B cell (primary cell): ENCODE measurements at regions not wholly inside any gene's neighbourhood (a gene's known extent, or its start where the extent isn't known, plus 50 kb on each side); places are given as distances from the start of the nearest gene placed in this dataset.

ENCODE experiments used
- ATAC-seq: fragments of 200-7000 bp; cut with Tn5 transposase; one replicate; pipeline ENCODE4 v1.10.0; 2021; ENCODE audit warnings: low read depth, mild to moderate bottlenecking, moderate number of reproducible peaks, moderate library complexity
- CTCF ChIA-PET: fragments of 350-600 bp; sonication (Branson Sonifier 250); formaldehyde crosslinking; loops from one replicate; lab custom pipeline; 2021; ENCODE audit warnings: antibody characterized with exemption, inconsistent platforms; lab: Charles Lee
- POLR2A ChIA-PET: fragments of 350-600 bp; sonication (Branson Sonifier 250); formaldehyde crosslinking; loops from one replicate; lab custom pipeline; 2021; ENCODE audit warnings: antibody characterized with exemption; lab: Charles Lee
- DNase-seq: peaks from one replicate; pipeline ENCODE4 v3.0.0; 2013
- H2AFZ ChIP-seq: 2 replicates; pipeline ENCODE4 v1.6.1; 2012; ENCODE audit warnings: mild to moderate bottlenecking, low read depth, low read length; ENCODE audit not compliant: insufficient read depth, poor library complexity, severe bottlenecking
- H3K27ac ChIP-seq, 2 donors: 1 replicate in 1 of 2; 2 replicates in 1 of 2; pipeline ENCODE4 v1.5.1; 2012 to 2013; ENCODE audit warnings: low read length in 2 of 2, mild to moderate bottlenecking in 2 of 2, moderate library complexity in 1 of 2
- H3K27me3 ChIP-seq, 4 experiments: fragments of 200-600 bp in 1 of 4; sonication (generic) in 1 of 4; replicated peaks in 1 of 4; 1 replicate in 2 of 4; 2 replicates in 2 of 4; pipeline versions ENCODE4 v1.6.1 to v1.7.0; 2013 to 2016; ENCODE audit warnings: low read length in 3 of 4, mild to moderate bottlenecking in 2 of 4, mixed read lengths in 1 of 4, moderate library complexity in 1 of 4; ENCODE audit not compliant: insufficient read depth in 4 of 4, control insufficient read depth in 3 of 4; ENCODE audit errors: control extremely low read depth in 1 of 4
- H3K36me3 ChIP-seq, 2 experiments: replicated peaks in 1 of 2; 1 replicate in 1 of 2; 2 replicates in 1 of 2; pipeline versions ENCODE4 v1.6.1 to v1.7.1; 2013; ENCODE audit warnings: low read length in 1 of 2; ENCODE audit not compliant: insufficient read depth in 2 of 2, control insufficient read depth in 1 of 2; ENCODE audit errors: control extremely low read depth in 1 of 2, extremely low read depth in 1 of 2
- H3K4me1 ChIP-seq, 2 donors: fragments of 200-600 bp in 1 of 2; sonication (generic) in 1 of 2; 1 replicate in 1 of 2; 2 replicates in 1 of 2; pipeline versions ENCODE4 v1.5.1 to v1.6.1; 2013 to 2017; ENCODE audit warnings: low read length in 2 of 2; ENCODE audit not compliant: control insufficient read depth in 2 of 2, insufficient read depth in 2 of 2
- H3K4me2 ChIP-seq: replicated peaks from 2 replicates; pipeline ENCODE3; 2012; ENCODE audit warnings: mild to moderate bottlenecking, low read depth, low read length; ENCODE audit not compliant: poor library complexity, severe bottlenecking
- H3K4me3 ChIP-seq, 5 experiments: fragments of 200-600 bp in 1 of 5; sonication (generic) in 1 of 5; 1 replicate in 3 of 5; 2 replicates in 2 of 5; pipeline versions ENCODE4 v1.5.1 to v1.7.0; 2011 to 2016; ENCODE audit warnings: low read length in 4 of 5, mild to moderate bottlenecking in 4 of 5, low read depth in 2 of 5, control low read depth in 1 of 5, moderate library complexity in 1 of 5; ENCODE audit not compliant: insufficient read depth in 1 of 5; ENCODE audit errors: control extremely low read depth in 1 of 5, extremely low read depth in 1 of 5
- H3K79me2 ChIP-seq: fragments of 200-600 bp; sonication (generic); one replicate; pipeline ENCODE4 v1.6.0; 2016; ENCODE audit warnings: low read length; ENCODE audit not compliant: control insufficient read depth, insufficient read depth
- H3K9ac ChIP-seq: fragments of 200-600 bp; sonication (generic); 2 replicates; pipeline ENCODE4 v1.6.1; 2017; ENCODE audit warnings: mild to moderate bottlenecking, low read length, moderate library complexity
- H3K9me3 ChIP-seq, 3 donors: one replicate each; pipeline versions ENCODE4 v1.6.1 to v1.7.1; 2013; ENCODE audit warnings: low read length in 2 of 3; ENCODE audit not compliant: control insufficient read depth in 2 of 3, insufficient read depth in 1 of 3; ENCODE audit errors: control extremely low read depth in 1 of 3
- H4K20me1 ChIP-seq: 2 replicates; pipeline ENCODE4 v1.6.0; 2012; ENCODE audit warnings: mild to moderate bottlenecking, low read length; ENCODE audit not compliant: insufficient read depth, control insufficient read depth, poor library complexity, severe bottlenecking
- H3K27ac Mint-ChIP-seq: one replicate; pipeline ENCODE4 v1.8.0; 2021; ENCODE audit warnings: mixed read lengths
- H3K27me3 Mint-ChIP-seq: one replicate; pipeline ENCODE4 v1.8.0; 2021; ENCODE audit warnings: mixed read lengths
- H3K4me1 Mint-ChIP-seq: one replicate; pipeline ENCODE4 v1.8.0; 2021; ENCODE audit warnings: mixed read lengths
- H3K4me3 Mint-ChIP-seq: one replicate; pipeline ENCODE4 v1.8.0; 2021; ENCODE audit warnings: mixed read lengths
- H3K9me3 Mint-ChIP-seq: one replicate; pipeline ENCODE4 v1.8.0; 2022; ENCODE audit warnings: mixed read lengths; ENCODE audit not compliant: insufficient read depth
- CTCF ChIP-seq: fragments of 200-600 bp; IDR thresholded peaks from one replicate; pipeline ENCODE4 v1.8.0; 2022; ENCODE audit warnings: antibody characterized with exemption, mild to moderate bottlenecking
- EZH2 ChIP-seq: IDR thresholded peaks from 2 replicates; pipeline ENCODE4 v1.6.1; 2012; ENCODE audit warnings: borderline replicate concordance, low read depth, mild to moderate bottlenecking, moderate library complexity, low read length; ENCODE audit not compliant: insufficient read depth, poor library complexity, severe bottlenecking
- WGBS: methylation state at CpG from one replicate; pipeline ENCODE4 v1.1.5; 2013; ENCODE audit warnings: missing lambda C conversion rate; ENCODE audit not compliant: insufficient coverage; 5-methylcytosine and 5-hydroxymethylcytosine counted together
- intact Hi-C: fragments of 100-400 bp; cut with micrococcal nuclease; formaldehyde crosslinking; loops from one replicate; pipeline ENCODE4 v1.10.0; 2022

- Histone ChIP-seq H3K4me2 (no peak overlapping the region), H3K9me3 (no peaks in the 10 kb centered on the region)
These were observed 212.1 kb downstream of the GPR37 start for GRCh38 chr7:124553502-124553901.

GRCh38 chr7:124552217-124552616 lies 213.4 kb downstream of the GPR37 start:
- CTCF ChIA-PET, result no interaction called here
- WGBS, result 80% methylated on average over 1 of the region's 2 CpGs
- no peak for ATAC-seq

More at GRCh38 chr7:124553502-124553901, 212.1 kb downstream of the GPR37 start:
- no peak overlapping the region for H3K4me3 Mint-ChIP-seq
- Histone ChIP-seq H3K36me3 (no peaks in the 10 kb centered on the region), H3K79me2 (no peaks in the 10 kb centered on the region), H4K20me1 (no peaks in the 10 kb centered on the region), H3K9ac (no peak overlapping the region), H2AFZ (no peak overlapping the region), H3K27me3 (no peaks in the 10 kb centered on the region), H3K27ac (no peak overlapping the region), H3K4me1 (no peaks in the 10 kb centered on the region), H3K4me3 (no peak overlapping the region)
- no CpG with 5 or more reads among the region's 4 CpGs for WGBS
- no peaks in the 10 kb centered on the region for H3K9me3 Mint-ChIP-seq
- TF ChIP-seq EZH2, result no peak
- TF ChIP-seq CTCF, result no peak
- no peak overlapping the region for H3K27ac Mint-ChIP-seq
- DNase-seq (no peak), ATAC-seq (no peak)
- H3K27me3 Mint-ChIP-seq, result no peaks in the 10 kb centered on the region
- H3K4me1 Mint-ChIP-seq, result no peaks in the 10 kb centered on the region
- POLR2A ChIA-PET, result no interaction called here
- intact Hi-C loops, result no loop called here
- CTCF ChIA-PET, result no interaction called here

More at GRCh38 chr7:124552217-124552616, 213.4 kb downstream of the GPR37 start:
- no peak for DNase-seq
- no peak for TF ChIP-seq EZH2
- TF ChIP-seq CTCF, result no peak
- Mint-ChIP-seq H3K4me3 (no peak overlapping the region), H3K27ac (no peak overlapping the region), H3K9me3 (no peaks in the 10 kb centered on the region), H3K27me3 (no peaks in the 10 kb centered on the region), H3K4me1 (no peaks in the 10 kb centered on the region)
- Histone ChIP-seq H3K9ac (no peak overlapping the region), H3K27ac (no peak overlapping the region), H3K4me3 (no peak overlapping the region), H3K4me2 (no peak overlapping the region), H3K4me1 (no peaks in the 10 kb centered on the region), H3K27me3 (no peaks in the 10 kb centered on the region), H2AFZ (no peak overlapping the region), H3K9me3 (no peaks in the 10 kb centered on the region), H3K79me2 (no peaks in the 10 kb centered on the region), H3K36me3 (no peaks in the 10 kb centered on the region), H4K20me1 (no peaks in the 10 kb centered on the region)
- intact Hi-C loops, result no loop called here
- POLR2A ChIA-PET, result no interaction called here
